ENCODE measurements at regions not wholly inside any gene's neighbourhood (a gene's known extent, or its start where the extent isn't known, plus 50 kb on each side); places are given as distances from the start of the nearest gene placed in this dataset.
"Not testable (repeated sequence)": the region's sequence is repeated elsewhere in the genome, so short reads cannot be mapped to it uniquely, and the experiment has no call there.

- Mint-ChIP-seq H3K4me3 (no peak overlapping the region), H3K4me1 (peaks cover 8% of the 10 kb centered on the region), H3K9me3 (peaks cover 16% of the 10 kb centered on the region), H3K36me3 (ENCODE audit: low read depth) (peaks cover 7% of the 10 kb centered on the region), H3K27me3 (no peaks in the 10 kb centered on the region), H3K27ac (no peak overlapping the region)
- POLR2A ChIA-PET: no interaction called here
- no peak for DNase-seq
- CTCF ChIA-PET: interaction anchor here (0.7 to 1.8 kb wide), 3 partner anchors 25 to 222 kb away, joined by 3 to 7 read pairs (median 3); no protein-coding TSS in a partner anchor
Observed at GRCh38 chr11:12058425-12059115, 50.1 kb upstream of the DKK3 start.

- H3K9me3 Mint-ChIP-seq: peaks cover 18% of the 10 kb centered on the region
- DNase-seq; H3K4me1 Mint-ChIP-seq; POLR2A ChIA-PET; H3K4me3 Mint-ChIP-seq; H3K27ac Mint-ChIP-seq; H3K27me3 Mint-ChIP-seq; H3K36me3 Mint-ChIP-seq (ENCODE audit: low read depth): not testable (repeated sequence)
- CTCF ChIA-PET: interaction anchor here (1.8 kb wide), 1 partner anchor 222 kb away, joined by 7 read pairs; no protein-coding TSS in a partner anchor
Observed at GRCh38 chr11:12059144-12059543, 50.7 kb upstream of the DKK3 start.

- Mint-ChIP-seq H3K36me3 (ENCODE audit: low read depth) (peaks cover 7% of the 10 kb centered on the region), H3K9me3 (peaks cover 24% of the 10 kb centered on the region), H3K4me1 (peaks cover 8% of the 10 kb centered on the region), H3K27me3 (no peaks in the 10 kb centered on the region), H3K4me3 (no peak overlapping the region), H3K27ac (no peak overlapping the region)
- POLR2A ChIA-PET: no interaction called here
- CTCF ChIA-PET: interaction anchor here (0.7 to 1.3 kb wide), 4 partner anchors 7 to 226 kb away, joined by 3 to 4 read pairs (median 3); no protein-coding TSS in a partner anchor
- no peak for DNase-seq
Observed at GRCh38 chr11:12060385-12060985, 49.9 kb upstream of the MICAL2 start.

Measured in activated CD4-positive, alpha-beta T cell treated with anti-CD3 and anti-CD28 coated beads, Interleukin-2, amount 10 ng/mL, durations not matched to agents 7 days and 5 days (primary cell).